Gastroesophageal sphincter (tissue), 3 donors: ENCODE measurements at regions not wholly inside any gene's neighbourhood (a gene's known extent, or its start where the extent isn't known, plus 50 kb on each side); places are given as distances from the start of the nearest gene placed in this dataset.

Experiments used
- EP300 ChIP-seq: sonication (generic); formaldehyde crosslinking; IDR thresholded peaks from one replicate; pipeline ENCODE4 v1.6.1; 2017; ENCODE audit warnings: antibody characterized with exemption, mild to moderate bottlenecking
- POLR2A ChIP-seq, 2 donors: fragments of 450-650 bp; IDR thresholded peaks; one replicate each; pipeline ENCODE4 v1.6.1; 2017; ENCODE audit warnings: antibody characterized with exemption in 2 of 2, mild to moderate bottlenecking in 2 of 2, moderate library complexity in 1 of 2
- POLR2AphosphoS5 ChIP-seq: sonication (generic); formaldehyde crosslinking; IDR thresholded peaks from one replicate; pipeline ENCODE4 v1.6.1; 2017; ENCODE audit warnings: antibody characterized with exemption
- TF ChIP-seq, protein P1 (sequence below), 4 experiments: fragments of 200-600 bp in 2 of 4; fragments of 450-650 bp in 2 of 4; sonication (generic) in 1 of 4; IDR thresholded peaks; one replicate each; pipeline ENCODE4 v1.5.1; 2017 to 2019; ENCODE audit warnings: antibody characterized with exemption in 4 of 4, mild to moderate bottlenecking in 2 of 4, moderate library complexity in 2 of 4

DNA sequence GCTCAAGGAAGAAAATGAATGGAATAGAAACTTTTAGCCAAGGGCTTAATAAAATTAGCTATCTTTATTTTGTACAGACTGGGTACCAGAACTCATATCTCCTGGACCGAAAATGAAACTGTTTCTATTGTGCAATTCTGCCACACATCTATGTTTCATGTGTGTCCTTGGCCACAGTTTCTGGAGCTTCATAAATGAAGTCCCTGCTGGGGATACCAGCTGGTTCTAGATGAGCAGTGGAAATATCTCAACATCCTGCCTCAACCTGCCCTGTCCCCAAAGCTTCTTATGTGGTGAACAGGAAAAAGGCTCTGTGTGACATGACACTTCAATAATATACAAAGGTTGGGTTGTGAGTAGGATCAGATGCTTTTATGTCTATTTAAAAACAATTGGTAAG is 310.1 kb upstream of the SORCS1 start:
- TF ChIP-seq, protein P1, sequence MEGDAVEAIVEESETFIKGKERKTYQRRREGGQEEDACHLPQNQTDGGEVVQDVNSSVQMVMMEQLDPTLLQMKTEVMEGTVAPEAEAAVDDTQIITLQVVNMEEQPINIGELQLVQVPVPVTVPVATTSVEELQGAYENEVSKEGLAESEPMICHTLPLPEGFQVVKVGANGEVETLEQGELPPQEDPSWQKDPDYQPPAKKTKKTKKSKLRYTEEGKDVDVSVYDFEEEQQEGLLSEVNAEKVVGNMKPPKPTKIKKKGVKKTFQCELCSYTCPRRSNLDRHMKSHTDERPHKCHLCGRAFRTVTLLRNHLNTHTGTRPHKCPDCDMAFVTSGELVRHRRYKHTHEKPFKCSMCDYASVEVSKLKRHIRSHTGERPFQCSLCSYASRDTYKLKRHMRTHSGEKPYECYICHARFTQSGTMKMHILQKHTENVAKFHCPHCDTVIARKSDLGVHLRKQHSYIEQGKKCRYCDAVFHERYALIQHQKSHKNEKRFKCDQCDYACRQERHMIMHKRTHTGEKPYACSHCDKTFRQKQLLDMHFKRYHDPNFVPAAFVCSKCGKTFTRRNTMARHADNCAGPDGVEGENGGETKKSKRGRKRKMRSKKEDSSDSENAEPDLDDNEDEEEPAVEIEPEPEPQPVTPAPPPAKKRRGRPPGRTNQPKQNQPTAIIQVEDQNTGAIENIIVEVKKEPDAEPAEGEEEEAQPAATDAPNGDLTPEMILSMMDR (IDR thresholded peaks at IDR 0.05) = no peak
- TF ChIP-seq POLR2A (IDR thresholded peaks at IDR 0.05) = no peak
- no peak for TF ChIP-seq EP300
- no peak for TF ChIP-seq POLR2AphosphoS5
